HepG2 (cell line): ENCODE measurements at regions not wholly inside any gene's neighbourhood (a gene's known extent, or its start where the extent isn't known, plus 50 kb on each side); places are given as distances from the start of the nearest gene placed in this dataset.

Experiments
- ATAC-seq: fragments of 200-7000 bp; cut with Tn5 transposase; 3 replicates; pipeline ENCODE4 v1.9.1; 2020; ENCODE audit warnings: mild to moderate bottlenecking, moderate library complexity
- BruUV-seq: library from RNA; stranded (reverse); fragments of 400-500 nt; replicated peaks from 2 replicates; lab custom pipeline; 2021; lab: Mats Ljungman, UMichigan
- CTCF ChIA-PET: fragments of 300-600 bp; formaldehyde crosslinking; extraction: SDS; loops from one replicate; lab custom pipeline; 2021; ENCODE audit warnings: low total read pairs, inconsistent platforms, low intra/inter-chr PET ratio; lab: Yijun Ruan, JAX
- POLR2A ChIA-PET: fragments of 350-600 bp; sonication (Branson Sonifier 250); formaldehyde crosslinking; loops from one replicate; lab custom pipeline; 2020; ENCODE audit warnings: antibody characterized with exemption, inconsistent platforms; lab: Yijun Ruan, JAX
- DNase-seq: peaks from one replicate; pipeline ENCODE4 v3.0.0-alpha.2; 2015; ENCODE audit warnings: low spot score
- FAIRE-seq: peaks from 3 replicates; lab custom pipeline; 2011; peaks lifted over from hg19 to GRCh38; lab: Jason Lieb, UNC
- H2AFZ ChIP-seq: one replicate; pipeline ENCODE4 v1.6.1; 2011; ENCODE audit warnings: low read length, inconsistent platforms
- H3K27ac ChIP-seq: fragments of 300-600 bp; 3 replicates; pipeline ENCODE4 v1.8.0; 2011; ENCODE audit warnings: mixed run types, mild to moderate bottlenecking, mixed read lengths, low read length, inconsistent platforms; ENCODE audit not compliant: insufficient read depth; ENCODE audit errors: extremely low read length
- H3K27me3 ChIP-seq, 2 experiments: fragments of 200-600 bp in 1 of 2; 2 replicates in 1 of 2; 3 replicates in 1 of 2; pipeline versions ENCODE4 v1.6.0 to v1.8.0; 2011; ENCODE audit warnings: low read length in 2 of 2, mild to moderate bottlenecking in 2 of 2, moderate library complexity in 2 of 2, inconsistent platforms in 1 of 2; ENCODE audit not compliant: insufficient read depth in 2 of 2, control insufficient read depth in 1 of 2
- H3K36me3 ChIP-seq, 2 experiments: fragments of 200-600 bp in 1 of 2; replicated peaks in 1 of 2; 2 replicates in 1 of 2; 3 replicates in 1 of 2; pipeline versions ENCODE4 v1.5.1 to v1.8.0; 2011; ENCODE audit warnings: low read length in 2 of 2, inconsistent platforms in 1 of 2; ENCODE audit not compliant: insufficient read depth in 2 of 2, control insufficient read depth in 1 of 2
- H3K4me1 ChIP-seq: 2 replicates; pipeline ENCODE4 v1.5.1; 2012; ENCODE audit warnings: low read length, inconsistent platforms; ENCODE audit not compliant: insufficient read depth
- H3K4me2 ChIP-seq: 2 replicates; pipeline ENCODE4 v1.6.0; 2011; ENCODE audit warnings: low read depth, low read length, inconsistent platforms
- H3K4me3 ChIP-seq, 3 experiments: fragments of 200-600 bp in 1 of 3; sonication (generic), shearing (Covaris generic) in 1 of 3; replicated peaks in 1 of 3; 2 replicates each; pipeline ENCODE4 v1.5.1; 2011 to 2016; ENCODE audit warnings: low read length in 3 of 3, inconsistent platforms in 2 of 3, low read depth in 2 of 3, mild to moderate bottlenecking in 2 of 3, control low read depth in 1 of 3, mixed read lengths in 1 of 3; ENCODE audit not compliant: insufficient read depth in 1 of 3
- H3K79me2 ChIP-seq: one replicate; pipeline ENCODE4 v1.6.1; 2011; ENCODE audit warnings: low read length, inconsistent platforms; ENCODE audit not compliant: insufficient read depth
- H3K9ac ChIP-seq: 2 replicates; pipeline ENCODE4 v1.6.0; 2011; ENCODE audit warnings: mild to moderate bottlenecking, low read depth, low read length, inconsistent platforms; ENCODE audit not compliant: insufficient read depth
- H3K9me3 ChIP-seq: 2 replicates; pipeline ENCODE4 v1.5.1; 2012; ENCODE audit warnings: mild to moderate bottlenecking, low read length
- H4K20me1 ChIP-seq: 2 replicates; pipeline ENCODE4 v1.6.0; 2011; ENCODE audit warnings: inconsistent platforms, mild to moderate bottlenecking, low read length, moderate library complexity; ENCODE audit not compliant: insufficient read depth
- DNMT3B ChIP-seq: conservative IDR thresholded peaks from 2 replicates; pipeline ENCODE4 v1.6.1; 2016; ENCODE audit warnings: missing biosample characterization, control low read depth
- EZH2 ChIP-seq: conservative IDR thresholded peaks from 2 replicates; pipeline ENCODE4 v1.6.1; 2012; ENCODE audit warnings: mild to moderate bottlenecking, low read depth, low read length, moderate library complexity
- FLYWCH1 ChIP-seq: sonication (generic); formaldehyde crosslinking; IDR thresholded peaks from 2 replicates; pipeline ENCODE4 v1.8.1; 2023; ENCODE audit warnings: mild to moderate bottlenecking, missing genetic modification reagents
- FOXA3 ChIP-seq: IDR thresholded peaks from 2 replicates; pipeline ENCODE4 v1.6.1; 2016; ENCODE audit warnings: missing genetic modification reagents, missing compliant biosample characterization
- NR3C1 ChIP-seq: sonication (generic); formaldehyde crosslinking; IDR thresholded peaks from 2 replicates; pipeline ENCODE4 v1.4.0; 2020; ENCODE audit warnings: missing genetic modification reagents
- SNAI1 ChIP-seq: sonication (generic); formaldehyde crosslinking; IDR thresholded peaks from 2 replicates; pipeline ENCODE4 v1.5.0; 2020; ENCODE audit warnings: mild to moderate bottlenecking, missing genetic modification reagents, borderline replicate concordance
- SRSF9 ChIP-seq: fragments of 200-400 bp; formaldehyde crosslinking; IDR thresholded peaks from 2 replicates; pipeline ENCODE4 v1.6.1; 2018; ENCODE audit warnings: borderline replicate concordance, mild to moderate bottlenecking, low read depth, low read length; ENCODE audit not compliant: insufficient read depth, poor library complexity, severe bottlenecking
- ZFP36 ChIP-seq: fragments of 150-350 bp; IDR thresholded peaks from 2 replicates; pipeline ENCODE4 v1.6.1; 2018; ENCODE audit warnings: borderline replicate concordance, low read length, low read depth; ENCODE audit not compliant: partially characterized antibody
- ZNF160 ChIP-seq: sonication (generic); formaldehyde crosslinking; IDR thresholded peaks from 2 replicates; pipeline ENCODE4 v1.8.0; 2022; ENCODE audit warnings: mild to moderate bottlenecking, inconsistent platforms, missing genetic modification reagents
- ZNF614 ChIP-seq: IDR thresholded peaks from 2 replicates; pipeline ENCODE4 v1.6.1; 2018; ENCODE audit warnings: missing biosample characterization, missing genetic modification reagents, inconsistent platforms, borderline replicate concordance
- WGBS: methylation state at CpG from one replicate; pipeline ENCODE4 v1.1.6; 2017; ENCODE audit warnings: low lambda C conversion rate; 5-methylcytosine and 5-hydroxymethylcytosine counted together
- in situ Hi-C: cut with HindIII; loops from 2 replicates; pipeline ENCODE4 v1.10.0; 2017; ENCODE audit warnings: low pct_unique_long_range_greater_than_20kb; ENCODE audit not compliant: extremely low pct_ligation_motif_present
- intact Hi-C: fragments of 100-400 bp; cut with micrococcal nuclease; formaldehyde crosslinking; loops from one replicate; pipeline ENCODE4 v1.10.0; 2022; ENCODE audit not compliant: unreplicated experiment
- TF ChIP-seq, protein P1 (sequence below): sonication (generic); formaldehyde crosslinking; IDR thresholded peaks from 2 replicates; pipeline ENCODE4 v1.8.0; 2022; ENCODE audit warnings: missing genetic modification reagents, low read depth, mild to moderate bottlenecking, borderline replicate concordance
- TF ChIP-seq, protein P2 (sequence below): sonication (generic); formaldehyde crosslinking; IDR thresholded peaks from 2 replicates; pipeline ENCODE4 v1.8.0; 2022; ENCODE audit warnings: missing genetic modification reagents, mild to moderate bottlenecking, inconsistent platforms, borderline replicate concordance
- TF ChIP-seq, protein P3 (sequence below): sonication (generic); formaldehyde crosslinking; IDR thresholded peaks from 2 replicates; pipeline ENCODE4 v1.4.0; 2020; ENCODE audit warnings: missing genetic modification reagents

DNA sequence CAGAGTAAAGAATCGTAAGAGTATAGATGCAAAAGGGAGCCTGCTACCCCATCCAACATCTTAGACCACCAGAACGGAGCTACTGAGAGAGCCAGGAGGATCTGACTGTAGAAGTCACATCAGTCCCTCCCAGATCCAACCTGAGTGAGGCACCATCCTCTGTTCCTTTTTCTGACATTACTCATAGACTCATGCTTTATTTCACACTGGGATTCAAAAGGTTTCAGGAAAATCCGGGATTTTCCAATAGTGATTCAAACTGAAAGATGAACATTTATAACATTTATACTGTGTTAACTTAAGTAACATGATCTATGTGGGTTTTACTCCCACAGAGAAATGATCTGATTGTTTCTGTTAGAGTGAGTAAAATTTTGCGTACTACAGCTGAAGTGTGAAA is 868.6 kb upstream of the GJE1 start:
- H3K27ac ChIP-seq = no peak overlapping the region
- DNase-seq = no peak
- no peak overlapping the region for H2AFZ ChIP-seq
- H3K4me1 ChIP-seq = no peaks in the 10 kb centered on the region
- no peaks in the 10 kb centered on the region for H3K36me3 ChIP-seq
- H3K4me3 ChIP-seq = no peak overlapping the region
- no peaks in the 10 kb centered on the region for H3K9me3 ChIP-seq
- ATAC-seq = no peak
- ChIA-PET POLR2A (no interaction called here), CTCF (no interaction called here)
- no peak overlapping the region for H3K9ac ChIP-seq
- no peak overlapping the region for H3K4me2 ChIP-seq
- TF ChIP-seq FLYWCH1 (CRISPR knock-in tag) (no peak), ZNF160 (CRISPR knock-in tag) (no peak), ZNF614 (CRISPR knock-in tag) (no peak), SRSF9 (no peak), DNMT3B (CRISPR knock-in tag) (no peak), SNAI1 (CRISPR knock-in tag) (no peak), FOXA3 (no peak), NR3C1 (CRISPR knock-in tag) (no peak)
- no peak for FAIRE-seq
- no peaks in the 10 kb centered on the region for H4K20me1 ChIP-seq
- BruUV-seq = no TSS peak
- H3K27me3 ChIP-seq = 0 out of 5 replicates have a peak, but pooled peaks cover 0 to 1% of the 10 kb centered on the region in 2 experiments
- intact Hi-C loops = no loop called here
- in situ Hi-C loops = no loop called here
- no peaks in the 10 kb centered on the region for H3K79me2 ChIP-seq
- 6% methylated on average over 4 of the region's 4 CpGs for WGBS

DNA sequence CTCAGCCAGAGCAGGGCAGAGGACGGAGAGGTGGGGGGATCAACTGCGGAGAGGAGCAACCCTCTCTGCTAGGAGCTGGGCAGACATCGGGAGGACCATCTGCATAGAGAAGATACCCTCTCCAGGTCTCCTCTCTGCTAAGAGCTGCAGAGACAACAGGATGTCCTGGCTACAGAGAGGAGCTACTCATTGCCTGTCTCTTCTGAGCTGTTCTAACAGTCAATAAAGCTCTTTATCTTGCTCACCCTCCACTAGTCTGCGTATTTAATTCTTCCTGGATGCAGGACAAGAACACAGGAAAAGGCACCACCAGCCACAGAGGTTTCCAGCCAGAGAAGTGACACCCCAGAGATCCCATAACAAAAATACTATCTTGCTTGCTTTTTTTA is 871.1 kb upstream of the GJE1 start:
- intact Hi-C loops = no loop called here
- H3K9me3 ChIP-seq = no peaks in the 10 kb centered on the region
- no peak for FAIRE-seq
- H2AFZ ChIP-seq = no peak overlapping the region
- 55% methylated on average over 4 of the region's 4 CpGs for WGBS
- H3K9ac ChIP-seq = no peak overlapping the region
- no peaks in the 10 kb centered on the region for H4K20me1 ChIP-seq
- TF ChIP-seq, protein P1, sequence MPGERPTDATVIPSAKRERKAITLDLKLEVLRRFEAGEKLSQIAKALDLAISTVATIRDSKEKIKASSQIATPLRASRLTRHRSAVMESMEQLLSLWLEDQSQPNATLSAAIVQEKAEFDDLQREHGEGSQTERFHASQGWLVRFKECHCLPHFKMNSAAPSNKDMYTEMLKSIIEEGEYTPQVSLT (CRISPR knock-in tag) = no peak
- no peak for TF ChIP-seq ZFP36
- TF ChIP-seq, protein P2, sequence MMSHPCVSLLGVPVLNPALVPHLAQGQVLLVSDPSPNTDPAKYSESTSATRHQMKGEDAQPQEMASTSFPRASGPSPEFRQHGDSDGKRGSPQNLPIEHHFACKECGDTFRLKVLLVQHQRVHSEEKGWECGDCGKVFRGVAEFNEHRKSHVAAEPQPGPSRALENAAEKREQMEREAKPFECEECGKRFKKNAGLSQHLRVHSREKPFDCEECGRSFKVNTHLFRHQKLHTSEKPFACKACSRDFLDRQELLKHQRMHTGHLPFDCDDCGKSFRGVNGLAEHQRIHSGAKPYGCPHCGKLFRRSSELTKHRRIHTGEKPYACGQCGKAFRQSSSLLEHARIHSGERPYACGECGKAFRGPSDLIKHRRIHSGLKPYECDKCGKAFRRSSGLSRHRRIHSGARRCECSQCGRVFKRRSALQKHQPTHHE (CRISPR knock-in tag) = no peak
- no peak for TF ChIP-seq EZH2
- TF ChIP-seq, protein P3, sequence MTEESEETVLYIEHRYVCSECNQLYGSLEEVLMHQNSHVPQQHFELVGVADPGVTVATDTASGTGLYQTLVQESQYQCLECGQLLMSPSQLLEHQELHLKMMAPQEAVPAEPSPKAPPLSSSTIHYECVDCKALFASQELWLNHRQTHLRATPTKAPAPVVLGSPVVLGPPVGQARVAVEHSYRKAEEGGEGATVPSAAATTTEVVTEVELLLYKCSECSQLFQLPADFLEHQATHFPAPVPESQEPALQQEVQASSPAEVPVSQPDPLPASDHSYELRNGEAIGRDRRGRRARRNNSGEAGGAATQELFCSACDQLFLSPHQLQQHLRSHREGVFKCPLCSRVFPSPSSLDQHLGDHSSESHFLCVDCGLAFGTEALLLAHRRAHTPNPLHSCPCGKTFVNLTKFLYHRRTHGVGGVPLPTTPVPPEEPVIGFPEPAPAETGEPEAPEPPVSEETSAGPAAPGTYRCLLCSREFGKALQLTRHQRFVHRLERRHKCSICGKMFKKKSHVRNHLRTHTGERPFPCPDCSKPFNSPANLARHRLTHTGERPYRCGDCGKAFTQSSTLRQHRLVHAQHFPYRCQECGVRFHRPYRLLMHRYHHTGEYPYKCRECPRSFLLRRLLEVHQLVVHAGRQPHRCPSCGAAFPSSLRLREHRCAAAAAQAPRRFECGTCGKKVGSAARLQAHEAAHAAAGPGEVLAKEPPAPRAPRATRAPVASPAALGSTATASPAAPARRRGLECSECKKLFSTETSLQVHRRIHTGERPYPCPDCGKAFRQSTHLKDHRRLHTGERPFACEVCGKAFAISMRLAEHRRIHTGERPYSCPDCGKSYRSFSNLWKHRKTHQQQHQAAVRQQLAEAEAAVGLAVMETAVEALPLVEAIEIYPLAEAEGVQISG (CRISPR knock-in tag) = no peak
- TF ChIP-seq, all 625 proteins: peak for 0
- in situ Hi-C loops = no loop called here
- 0 out of 5 replicates have a peak, but pooled peaks cover 0 to 1% of the 10 kb centered on the region in 2 experiments for H3K27me3 ChIP-seq
- no TSS peak for BruUV-seq
- ChIA-PET CTCF (no interaction called here), POLR2A (no interaction called here)
- no peak overlapping the region for H3K27ac ChIP-seq
- ATAC-seq (no peak; the same call in 2 of the 3 replicates), DNase-seq (no peak)
- H3K4me3 ChIP-seq = no peak overlapping the region
- H3K4me2 ChIP-seq = no peak overlapping the region
- no peaks in the 10 kb centered on the region for H3K79me2 ChIP-seq
- H3K4me1 ChIP-seq = no peaks in the 10 kb centered on the region
- H3K36me3 ChIP-seq = no peaks in the 10 kb centered on the region
